Sigmoid colon (tissue), 4 donors: ENCODE measurements at regions not wholly inside any gene's neighbourhood (a gene's known extent, or its start where the extent isn't known, plus 50 kb on each side); places are given as distances from the start of the nearest gene placed in this dataset.
"Not testable (repeated sequence)": the region's sequence is repeated elsewhere in the genome, so short reads cannot be mapped to it uniquely, and the experiment has no call there.

ENCODE experiments used
- CTCF ChIP-seq, 4 experiments: fragments of 450-650 bp in 3 of 4; fragments of 200-600 bp in 1 of 4; IDR thresholded peaks; one replicate each; pipeline ENCODE4 v1.5.1; 2016 to 2019; ENCODE audit warnings: antibody characterized with exemption in 4 of 4, mild to moderate bottlenecking in 3 of 4, moderate library complexity in 2 of 4
- EP300 ChIP-seq, 4 donors: sonication (generic); formaldehyde crosslinking; IDR thresholded peaks; one replicate each; pipeline ENCODE4 v1.6.1; 2017; ENCODE audit warnings: antibody characterized with exemption in 4 of 4
- POLR2A ChIP-seq, 2 donors: fragments of 450-650 bp; IDR thresholded peaks; one replicate each; pipeline ENCODE4 v1.6.1; 2016; ENCODE audit warnings: antibody characterized with exemption in 2 of 2, mild to moderate bottlenecking in 2 of 2, moderate library complexity in 2 of 2

- not testable (repeated sequence) for TF ChIP-seq CTCF, EP300, POLR2A (IDR thresholded peaks at IDR 0.05)
These were observed 315.1 kb downstream of the GOLGA6L6 start for GRCh38 chr15:20226531-20226930.
